GM12878 (cell line): ENCODE measurements at regions not wholly inside any gene's neighbourhood (a gene's known extent, or its start where the extent isn't known, plus 50 kb on each side); places are given as distances from the start of the nearest gene placed in this dataset.

Experiments used
- BCL11A ChIP-seq: IDR thresholded peaks from 2 replicates; pipeline ENCODE4 v1.6.1; 2011; ENCODE audit warnings: low read depth, low read length
- CUX1 ChIP-seq: IDR thresholded peaks from 2 replicates; pipeline ENCODE4 v1.6.1; 2012; ENCODE audit warnings: improper control_type of control experiment, low read depth, low read length; ENCODE audit not compliant: insufficient replicate concordance
- GABPA ChIP-seq: IDR thresholded peaks from 2 replicates; pipeline ENCODE4 v1.6.1; 2014; ENCODE audit warnings: antibody characterized with exemption, low read depth, mild to moderate bottlenecking, inconsistent platforms
- HCFC1 ChIP-seq: fragments of 150-350 bp; IDR thresholded peaks from 2 replicates; pipeline ENCODE4 v1.6.1; 2014; ENCODE audit warnings: low read length
- IKZF2 ChIP-seq, 2 experiments: fragments of 450-650 bp; IDR thresholded peaks; 2 replicates each; pipeline ENCODE4 v1.6.1; 2017; ENCODE audit warnings: mild to moderate bottlenecking in 2 of 2, moderate library complexity in 2 of 2
- JUNB ChIP-seq: IDR thresholded peaks from 2 replicates; pipeline ENCODE4 v1.6.1; 2016; ENCODE audit warnings: antibody characterized with exemption, mild to moderate bottlenecking
- KDM1A ChIP-seq: fragments of 200-600 bp; sonication (generic); IDR thresholded peaks from 2 replicates; pipeline ENCODE4 v1.6.1; 2016; ENCODE audit warnings: borderline replicate concordance
- MAX ChIP-seq: IDR thresholded peaks from 2 replicates; pipeline ENCODE4 v1.6.1; 2012; ENCODE audit warnings: low read depth, low read length, improper control_type of control experiment
- MEF2B ChIP-seq: fragments of 450-650 bp; IDR thresholded peaks from 2 replicates; pipeline ENCODE4 v1.6.1; 2018; ENCODE audit warnings: mild to moderate bottlenecking, moderate library complexity; ENCODE audit not compliant: partially characterized antibody, poor library complexity, severe bottlenecking
- POLR2AphosphoS2 ChIP-seq: IDR thresholded peaks from 2 replicates; pipeline ENCODE4 v1.6.1; 2011; ENCODE audit warnings: low read depth, mild to moderate bottlenecking, low read length, improper control_type of control experiment, moderate library complexity
- POU2F2 ChIP-seq: IDR thresholded peaks from 3 replicates; pipeline ENCODE4 v1.6.1; 2011; ENCODE audit warnings: low read depth, mild to moderate bottlenecking, low read length, borderline replicate concordance
- SREBF2 ChIP-seq: IDR thresholded peaks from 2 replicates; pipeline ENCODE4 v1.6.1; 2012; ENCODE audit warnings: mild to moderate bottlenecking, low read length
- TAF1 ChIP-seq: IDR thresholded peaks from 2 replicates; pipeline ENCODE4 v1.6.1; 2011; ENCODE audit warnings: mild to moderate bottlenecking, low read depth, low read length, borderline replicate concordance
- ZNF384 ChIP-seq: IDR thresholded peaks from 2 replicates; pipeline ENCODE4 v1.6.1; 2012; ENCODE audit warnings: low read depth, mild to moderate bottlenecking, low read length, improper control_type of control experiment, borderline replicate concordance

- peak; percentile 66 for TF ChIP-seq CUX1
- TF ChIP-seq POLR2AphosphoS2, result no peak
- TF ChIP-seq IKZF2 (IDR thresholded peaks at IDR 0.05), result no peak
- TF ChIP-seq TAF1, result no peak
- TF ChIP-seq BCL11A, result no peak
- TF ChIP-seq JUNB, result 0 out of 2 replicates have a peak, but pooled peaks have one; percentile 5
- no peak for TF ChIP-seq ZNF384
- no peak for TF ChIP-seq KDM1A
- TF ChIP-seq SREBF2, result no peak
- no peak for TF ChIP-seq HCFC1
- no peak for TF ChIP-seq GABPA
- peak; percentile 2 for TF ChIP-seq MEF2B
- no peak for TF ChIP-seq MAX
- TF ChIP-seq POU2F2, result no peak
- TF ChIP-seq, all 136 proteins: peak for 9
These were observed 73.3 kb downstream of the FAM76B start (continued) for GRCh38 chr11:95716266-95716665.
